Endothelial cell of umbilical vein (primary cell): ENCODE measurements at regions not wholly inside any gene's neighbourhood (a gene's known extent, or its start where the extent isn't known, plus 50 kb on each side); places are given as distances from the start of the nearest gene placed in this dataset.

ENCODE experiments used
- CTCF ChIP-seq, 2 donors: IDR thresholded peaks; 1 replicate in 1 of 2; 2 replicates in 1 of 2; pipeline ENCODE4 v1.5.1; 2011; ENCODE audit warnings: low read length in 2 of 2, mild to moderate bottlenecking in 2 of 2, moderate library complexity in 2 of 2, control low read depth in 1 of 2, inconsistent platforms in 1 of 2, low read depth in 1 of 2; ENCODE audit not compliant: insufficient read depth in 1 of 2; ENCODE audit errors: extremely low read depth in 1 of 2
- EZH2 ChIP-seq: IDR thresholded peaks from 2 replicates; pipeline ENCODE4 v1.6.1; 2012; ENCODE audit warnings: borderline replicate concordance, low read depth, mild to moderate bottlenecking, moderate library complexity, low read length, inconsistent platforms; ENCODE audit not compliant: severe bottlenecking
- JUN ChIP-seq: IDR thresholded peaks from 2 replicates; pipeline ENCODE4 v1.6.1; 2011; ENCODE audit warnings: borderline replicate concordance, low read depth; ENCODE audit not compliant: insufficient read length, insufficient read depth
- POLR2A ChIP-seq: IDR thresholded peaks from 2 replicates; pipeline ENCODE4 v1.6.1; 2012; ENCODE audit warnings: low read depth, mild to moderate bottlenecking, control low read depth, low read length
- TF ChIP-seq, protein P1 (sequence below): IDR thresholded peaks from 2 replicates; pipeline ENCODE4 v1.6.1; 2011; ENCODE audit not compliant: insufficient read depth, insufficient read length

DNA sequence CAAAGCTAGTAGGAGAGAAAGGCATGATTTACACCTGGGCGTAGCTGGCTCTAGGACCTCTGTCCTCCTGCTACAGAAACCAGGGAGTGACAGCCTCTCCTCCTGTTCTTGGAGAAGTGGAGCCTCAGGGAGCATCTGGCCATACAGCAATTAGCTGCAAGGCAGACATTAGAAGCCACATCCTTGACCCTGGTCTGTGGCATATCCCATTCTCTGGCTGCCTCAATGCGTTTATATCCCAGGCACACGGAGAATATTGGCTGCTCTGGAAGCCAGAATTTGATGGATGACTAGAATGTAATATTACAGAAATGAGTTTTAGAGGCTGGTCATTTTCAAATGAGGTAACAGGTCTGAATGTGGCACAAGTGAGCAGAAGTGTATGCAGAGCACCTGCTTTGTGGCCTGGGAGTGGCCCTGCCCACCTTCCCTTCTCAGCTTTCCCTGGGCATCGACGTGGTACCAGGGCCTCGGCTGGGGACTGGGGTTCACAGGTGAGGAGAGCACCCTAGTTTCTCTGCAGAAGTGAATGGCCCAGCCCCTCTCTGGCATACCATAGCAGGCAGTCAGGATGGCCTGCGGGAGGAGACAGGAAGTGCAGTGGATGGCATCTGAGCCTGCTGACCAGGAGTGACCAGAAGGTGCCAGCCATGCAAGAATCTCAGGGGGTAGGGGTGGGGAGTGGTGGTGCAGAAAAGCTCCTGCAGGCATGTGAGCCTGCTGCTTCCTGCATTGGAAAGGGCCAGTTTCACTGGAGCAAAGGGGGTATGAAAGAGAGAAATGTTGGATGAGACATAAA is 367.2 kb upstream of the ZNF32 start:
- no peak for TF ChIP-seq CTCF (IDR thresholded peaks at IDR 0.05; ENCODE audit: extremely low read depth in 1 of 2, insufficient read depth in 1 of 2, low read depth in 1 of 2, low read length in 2 of 2)
- no peak for TF ChIP-seq POLR2A
- no peak for TF ChIP-seq JUN
- TF ChIP-seq EZH2: no peak
- TF ChIP-seq, protein P1, sequence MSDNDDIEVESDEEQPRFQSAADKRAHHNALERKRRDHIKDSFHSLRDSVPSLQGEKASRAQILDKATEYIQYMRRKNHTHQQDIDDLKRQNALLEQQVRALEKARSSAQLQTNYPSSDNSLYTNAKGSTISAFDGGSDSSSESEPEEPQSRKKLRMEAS: no peak
